Central memory CD8-positive, alpha-beta T cell (primary cell): ENCODE measurements at regions not wholly inside any gene's neighbourhood (a gene's known extent, or its start where the extent isn't known, plus 50 kb on each side); places are given as distances from the start of the nearest gene placed in this dataset.
"Not testable (repeated sequence)": the region's sequence is repeated elsewhere in the genome, so short reads cannot be mapped to it uniquely, and the experiment has no call there.

Experiments
- ATAC-seq: fragments of 150-1000 bp; cut with Tn5 transposase; replicated peaks from 2 replicates; pipeline ENCODE4 v1.10.0; 2022; ENCODE audit warnings: mild to moderate bottlenecking, moderate FRiP score, moderate number of reproducible peaks; ENCODE audit not compliant: poor library complexity, severe bottlenecking; ENCODE audit errors: extremely low read depth
- DNase-seq, 2 donors: peaks; one replicate each; pipeline ENCODE4 v3.0.0; 2021; ENCODE audit warnings: low spot score in 2 of 2
- H3K27ac Mint-ChIP-seq: one replicate; pipeline ENCODE4 v1.8.0; 2022; ENCODE audit warnings: low read depth, mild to moderate bottlenecking, moderate library complexity, mixed read lengths
- H3K27me3 Mint-ChIP-seq: one replicate; pipeline ENCODE4 v1.8.0; 2022; ENCODE audit warnings: mixed read lengths
- H3K36me3 Mint-ChIP-seq: one replicate; pipeline ENCODE4 v1.8.0; 2022; ENCODE audit warnings: mild to moderate bottlenecking, moderate library complexity, mixed read lengths; ENCODE audit not compliant: insufficient read depth
- H3K4me1 Mint-ChIP-seq: one replicate; pipeline ENCODE4 v1.8.0; 2022; ENCODE audit warnings: mixed read lengths
- H3K4me3 Mint-ChIP-seq: one replicate; pipeline ENCODE4 v1.8.0; 2022; ENCODE audit warnings: mild to moderate bottlenecking, moderate library complexity, mixed read lengths
- H3K9me3 Mint-ChIP-seq: one replicate; pipeline ENCODE4 v1.8.0; 2022; ENCODE audit warnings: mixed read lengths

GRCh38 chr1:245008761-245009160, 144.4 kb upstream of the HNRNPU start:
- Mint-ChIP-seq H3K27me3 (no peaks in the 10 kb centered on the region), H3K27ac (no peak overlapping the region)
- DNase-seq = no peak

GRCh38 chr1:245007852-245008251, 143.5 kb upstream of the HNRNPU start:
- Mint-ChIP-seq H3K27ac (no peak overlapping the region), H3K4me1 (no peaks in the 10 kb centered on the region), H3K36me3 (no peaks in the 10 kb centered on the region), H3K27me3 (no peaks in the 10 kb centered on the region), H3K4me3 (no peak overlapping the region), H3K9me3 (no peaks in the 10 kb centered on the region)
- ATAC-seq (no peak), DNase-seq (no peak)

More at GRCh38 chr1:245008761-245009160, 144.4 kb upstream of the HNRNPU start:
- ATAC-seq = no peak
- Mint-ChIP-seq H3K4me1 (no peaks in the 10 kb centered on the region), H3K36me3 (no peaks in the 10 kb centered on the region), H3K4me3 (no peak overlapping the region), H3K9me3 (no peaks in the 10 kb centered on the region)

- H3K4me1 Mint-ChIP-seq = no peaks in the 10 kb centered on the region
- H3K4me3 Mint-ChIP-seq = no peak overlapping the region
- H3K9me3 Mint-ChIP-seq = no peaks in the 10 kb centered on the region
- no peak for DNase-seq
- ATAC-seq = no peak
- no peak overlapping the region for H3K27ac Mint-ChIP-seq
- H3K36me3 Mint-ChIP-seq = no peaks in the 10 kb centered on the region
- H3K27me3 Mint-ChIP-seq = no peaks in the 10 kb centered on the region
Observed at GRCh38 chr1:245003246-245003645, 138.9 kb upstream of the HNRNPU start.

GRCh38 chr1:245001252-245001651, 136.9 kb upstream of the HNRNPU start:
- Mint-ChIP-seq H3K4me1 (no peaks in the 10 kb centered on the region), H3K4me3 (no peak overlapping the region), H3K27ac (no peak overlapping the region), H3K27me3 (no peaks in the 10 kb centered on the region), H3K36me3 (no peaks in the 10 kb centered on the region), H3K9me3 (no peaks in the 10 kb centered on the region)
- ATAC-seq (no peak), DNase-seq (no peak)

GRCh38 chr1:245000872-245001188, 136.5 kb upstream of the HNRNPU start:
- Mint-ChIP-seq H3K4me1 (no peaks in the 10 kb centered on the region), H3K36me3 (no peaks in the 10 kb centered on the region), H3K9me3 (no peaks in the 10 kb centered on the region), H3K4me3 (no peak overlapping the region), H3K27ac (no peak overlapping the region), H3K27me3 (no peaks in the 10 kb centered on the region)
- ATAC-seq = no peak
- no peak for DNase-seq

GRCh38 chr1:244999644-245000043, 135.3 kb upstream of the HNRNPU start:
- H3K36me3 Mint-ChIP-seq, H3K4me3 Mint-ChIP-seq, H3K9me3 Mint-ChIP-seq, H3K4me1 Mint-ChIP-seq, ATAC-seq, H3K27ac Mint-ChIP-seq, H3K27me3 Mint-ChIP-seq, DNase-seq: not testable (repeated sequence)

GRCh38 chr1:244998717-244999346, 134.5 kb upstream of the HNRNPU start:
- Mint-ChIP-seq H3K9me3 (no peaks in the 10 kb centered on the region), H3K27ac (no peak overlapping the region), H3K4me3 (no peak overlapping the region), H3K27me3 (no peaks in the 10 kb centered on the region), H3K36me3 (no peaks in the 10 kb centered on the region), H3K4me1 (no peaks in the 10 kb centered on the region)
- DNase-seq (no peak), ATAC-seq (no peak)

GRCh38 chr1:244995602-244996400, 131.5 kb upstream of the HNRNPU start:
- H3K36me3 Mint-ChIP-seq = no peaks in the 10 kb centered on the region
- no peak overlapping the region for H3K4me3 Mint-ChIP-seq
- no peaks in the 10 kb centered on the region for H3K4me1 Mint-ChIP-seq
- no peaks in the 10 kb centered on the region for H3K9me3 Mint-ChIP-seq
- ATAC-seq (no peak), DNase-seq (no peak)
- no peak overlapping the region for H3K27ac Mint-ChIP-seq
- H3K27me3 Mint-ChIP-seq = no peaks in the 10 kb centered on the region

- no peak for DNase-seq
- H3K27ac Mint-ChIP-seq = no peak overlapping the region
- H3K36me3 Mint-ChIP-seq = no peaks in the 10 kb centered on the region
Observed at GRCh38 chr1:244992833-244993232, 128.5 kb upstream of the HNRNPU start.

GRCh38 chr1:244989813-244990212, 125.5 kb upstream of the HNRNPU start:
- DNase-seq (no peak), ATAC-seq (no peak)
- Mint-ChIP-seq H3K9me3 (no peaks in the 10 kb centered on the region), H3K36me3 (no peaks in the 10 kb centered on the region), H3K4me1 (peaks cover 9% of the 10 kb centered on the region), H3K27ac (no peak overlapping the region), H3K27me3 (no peaks in the 10 kb centered on the region), H3K4me3 (no peak overlapping the region)

More at GRCh38 chr1:244992833-244993232, 128.5 kb upstream of the HNRNPU start:
- H3K4me1 Mint-ChIP-seq = no peaks in the 10 kb centered on the region
- ATAC-seq = no peak
- H3K4me3 Mint-ChIP-seq = no peak overlapping the region
- no peaks in the 10 kb centered on the region for H3K27me3 Mint-ChIP-seq
- no peaks in the 10 kb centered on the region for H3K9me3 Mint-ChIP-seq

- H3K27ac Mint-ChIP-seq = no peak overlapping the region
- H3K4me1 Mint-ChIP-seq = peaks cover 9% of the 10 kb centered on the region
- DNase-seq (no peak), ATAC-seq (no peak)
- no peaks in the 10 kb centered on the region for H3K27me3 Mint-ChIP-seq
- no peaks in the 10 kb centered on the region for H3K36me3 Mint-ChIP-seq
- H3K4me3 Mint-ChIP-seq = no peak overlapping the region
- no peaks in the 10 kb centered on the region for H3K9me3 Mint-ChIP-seq
Observed at GRCh38 chr1:244988521-244988920, 124.2 kb upstream of the HNRNPU start.

- Mint-ChIP-seq H3K27me3 (no peaks in the 10 kb centered on the region), H3K9me3 (no peaks in the 10 kb centered on the region), H3K4me3 (no peak overlapping the region), H3K4me1 (no peaks in the 10 kb centered on the region), H3K27ac (no peak overlapping the region), H3K36me3 (peaks cover 3% of the 10 kb centered on the region)
- no peak for DNase-seq
- ATAC-seq = no peak
Observed at GRCh38 chr1:244980605-244981004, 116.3 kb upstream of the HNRNPU start.

- Mint-ChIP-seq H3K4me1 (peaks cover 9% of the 10 kb centered on the region), H3K9me3 (no peaks in the 10 kb centered on the region), H3K4me3 (no peak overlapping the region), H3K27me3 (no peaks in the 10 kb centered on the region), H3K36me3 (peaks cover 22% of the 10 kb centered on the region), H3K27ac (no peak overlapping the region)
- ATAC-seq (no peak), DNase-seq (no peak)
Observed at GRCh38 chr1:244974550-244974949, 110.2 kb upstream of the HNRNPU start.
